GM10266 (cell line): ENCODE measurements at regions not wholly inside any gene's neighbourhood (a gene's known extent, or its start where the extent isn't known, plus 50 kb on each side); places are given as distances from the start of the nearest gene placed in this dataset.
"Not testable (repeated sequence)": the region's sequence is repeated elsewhere in the genome, so short reads cannot be mapped to it uniquely, and the experiment has no call there.

Source experiments
- DNase-seq: peaks from one replicate; pipeline ENCODE4 v3.0.0; 2012; ENCODE audit errors: extremely low spot score
- CTCF ChIP-seq: IDR thresholded peaks from 2 replicates; pipeline ENCODE4 v1.5.1; 2012; ENCODE audit warnings: mild to moderate bottlenecking, low read depth; ENCODE audit not compliant: control insufficient read depth, insufficient read depth; ENCODE audit errors: missing control alignments

DNA sequence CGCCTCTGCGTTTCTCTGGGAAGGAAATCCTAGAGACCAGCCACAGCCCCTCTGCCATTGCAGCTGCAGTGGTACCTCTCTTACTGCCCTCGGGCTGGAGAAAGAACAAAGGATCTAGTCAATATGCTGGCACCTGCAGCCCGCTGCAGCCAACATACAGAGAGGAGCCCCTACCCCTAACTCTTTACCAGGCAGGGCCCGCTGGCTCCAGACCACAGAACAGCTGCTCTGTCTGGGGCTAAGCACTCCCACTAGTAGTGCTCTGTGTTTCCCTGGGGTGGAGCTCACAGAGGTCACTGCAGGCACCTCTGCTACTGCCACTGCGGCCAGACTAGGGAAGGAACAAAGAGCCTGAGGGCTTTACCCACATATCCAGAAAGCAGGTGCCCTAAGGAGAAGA is 93.8 kb upstream of the IMPG1 start:
- DNase-seq, result no peak
- no peak for TF ChIP-seq CTCF

- DNase-seq, result no peak
- TF ChIP-seq CTCF, result no peak
Observed at GRCh38 chr6:76165471-76166221, 93.2 kb upstream of the IMPG1 start.

DNA sequence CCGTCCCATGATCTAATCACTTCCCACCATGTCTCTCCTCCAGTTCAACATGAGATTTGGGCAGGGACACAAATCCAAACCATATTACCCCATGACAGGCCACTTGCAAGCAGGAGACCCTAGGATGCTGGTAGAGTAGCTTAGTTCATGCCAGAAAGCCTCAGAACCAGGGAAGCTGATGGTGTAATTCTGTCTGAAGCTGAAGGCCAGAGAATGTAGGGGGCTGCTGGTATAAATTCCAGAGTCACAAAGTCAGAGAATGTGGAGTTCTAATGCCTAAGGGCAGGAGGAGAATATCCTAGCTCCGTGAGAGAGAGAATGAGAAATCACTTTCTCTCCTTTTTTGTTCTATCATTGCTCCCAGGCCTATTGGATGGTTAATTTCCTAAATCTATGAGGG is 90.3 kb upstream of the IMPG1 start:
- TF ChIP-seq CTCF, result no peak
- no peak for DNase-seq

DNA sequence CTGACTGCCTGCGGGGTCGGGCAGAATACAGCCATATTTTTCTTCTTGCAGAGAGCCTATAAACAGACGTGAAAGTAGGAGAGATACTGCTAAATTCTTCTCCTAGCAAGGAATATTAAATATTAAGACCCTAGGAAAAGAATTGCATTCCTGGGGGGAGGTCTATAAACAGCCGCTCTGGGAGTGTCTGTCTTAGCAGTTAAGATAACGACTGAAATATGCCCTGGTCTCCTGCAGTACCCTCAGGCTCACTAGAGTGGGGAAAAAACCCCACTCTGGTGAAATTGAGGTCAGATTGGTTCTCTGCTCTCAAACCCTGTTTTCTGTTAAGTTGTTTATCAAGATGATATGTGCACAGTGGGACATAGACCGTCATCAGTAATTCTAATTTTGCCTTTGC is 85.3 kb upstream of the IMPG1 start:
- DNase-seq, result not testable (repeated sequence)

GRCh38 chr6:76135481-76135880 is 63.0 kb upstream of the IMPG1 start:
- no peak for DNase-seq
- TF ChIP-seq CTCF, result no peak

DNA sequence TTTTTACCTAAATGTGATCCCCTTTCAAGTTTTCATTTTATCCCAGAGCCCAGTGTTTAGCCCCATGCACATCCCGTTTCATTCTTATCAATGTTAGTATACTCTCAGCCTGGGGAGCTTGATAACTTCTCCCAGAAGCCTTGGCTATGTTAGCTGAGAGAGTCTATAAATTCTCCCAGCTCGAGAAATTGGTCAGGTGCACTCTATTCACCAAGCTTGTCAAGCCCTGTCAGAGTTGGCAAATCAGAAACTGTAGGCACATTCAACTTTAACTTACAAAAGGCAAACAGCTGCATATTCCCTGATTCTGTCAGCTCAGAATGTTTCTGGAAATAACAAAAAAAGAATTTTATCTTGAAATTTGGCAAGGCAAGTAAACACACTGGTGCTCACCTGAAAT is 62.2 kb upstream of the IMPG1 start:
- TF ChIP-seq CTCF, result no peak
- no peak for DNase-seq

DNA sequence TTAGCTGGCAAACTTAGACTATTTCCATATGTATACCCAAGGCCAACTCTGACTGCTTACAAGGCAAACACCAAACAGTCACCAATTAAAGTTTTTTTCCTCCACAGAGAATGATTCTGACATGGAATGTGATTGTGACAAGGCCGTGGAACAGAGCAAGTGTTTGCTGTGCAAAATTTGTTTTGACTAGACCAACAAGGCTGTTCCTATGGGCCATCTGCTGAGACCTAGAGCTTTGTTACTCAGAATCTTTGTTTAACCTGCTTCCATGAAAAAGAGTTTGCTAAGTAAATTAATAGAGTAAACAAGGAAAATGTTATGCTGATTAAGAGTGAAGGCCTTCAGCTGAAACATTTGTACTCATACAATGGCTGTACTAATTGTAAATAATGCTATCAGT is 51.6 kb upstream of the IMPG1 start:
- TF ChIP-seq CTCF, result no peak
- no peak for DNase-seq
